Activated naive CD8-positive, alpha-beta T cell treated with anti-CD3 and anti-CD28 coated beads, Interleukin-2, amount 50 U/mL, for 16 hours (primary cell): ENCODE measurements at regions not wholly inside any gene's neighbourhood (a gene's known extent, or its start where the extent isn't known, plus 50 kb on each side); places are given as distances from the start of the nearest gene placed in this dataset.

ENCODE experiments used
- DNase-seq: peaks from one replicate; pipeline ENCODE4 v3.0.0-alpha.2; 2020; ENCODE audit warnings: low read depth, low spot score

DNA sequence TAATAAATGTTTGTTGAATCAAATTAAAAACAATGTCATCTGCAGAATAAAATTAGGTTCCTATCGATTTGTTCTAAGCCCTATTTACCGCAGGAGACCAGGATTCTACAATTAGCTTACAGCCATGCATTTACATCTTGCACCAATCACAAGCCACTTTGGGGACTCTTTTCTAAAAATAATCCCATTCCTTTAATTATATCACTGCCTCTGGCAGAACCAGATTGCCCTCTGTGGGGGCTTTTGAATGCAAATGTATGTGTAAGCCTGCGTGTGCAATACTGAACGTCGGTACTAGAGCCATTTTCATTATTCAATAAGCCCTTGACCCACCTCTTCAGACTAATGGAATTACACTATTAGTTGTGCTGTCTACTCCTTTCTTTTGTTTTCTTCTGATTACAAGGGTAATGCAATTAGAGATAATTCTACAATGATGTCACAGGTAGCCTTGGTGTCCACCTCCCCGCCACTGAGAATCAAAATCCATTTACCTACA, 391.3 kb upstream of the XYLT1 start:
- no peak for DNase-seq

GRCh38 chr16:17858061-17858460, 387.3 kb upstream of the XYLT1 start:
- DNase-seq = no peak

DNA sequence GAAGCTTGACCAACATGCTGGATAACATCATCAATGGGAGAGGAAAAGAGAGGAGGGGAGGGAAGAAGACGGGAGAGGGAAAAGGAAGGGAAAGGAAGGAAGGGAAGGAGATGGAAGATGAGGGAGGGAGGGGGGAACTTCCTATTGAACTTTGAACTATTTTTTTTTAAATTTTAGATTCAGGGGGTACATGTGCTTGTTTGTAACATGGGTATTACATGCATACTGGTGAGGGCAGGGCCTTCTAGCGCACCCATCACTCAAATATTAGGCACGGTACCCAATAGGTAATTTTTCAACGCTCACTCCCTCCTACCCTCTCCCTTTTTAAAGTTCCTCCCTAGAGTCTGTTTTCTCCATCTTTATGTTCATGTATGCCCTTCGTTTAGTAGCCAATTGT, 383.2 kb upstream of the XYLT1 start:
- DNase-seq = no peak

GRCh38 chr16:17852977-17853702, 382.4 kb upstream of the XYLT1 start:
- no peak for DNase-seq

GRCh38 chr16:17850581-17851250, 380.0 kb upstream of the XYLT1 start:
- no peak for DNase-seq

GRCh38 chr16:17847234-17847795, 376.6 kb upstream of the XYLT1 start:
- no peak for DNase-seq

- DNase-seq = no peak
Observed at GRCh38 chr16:17846030-17846429, 375.3 kb upstream of the XYLT1 start.

DNA sequence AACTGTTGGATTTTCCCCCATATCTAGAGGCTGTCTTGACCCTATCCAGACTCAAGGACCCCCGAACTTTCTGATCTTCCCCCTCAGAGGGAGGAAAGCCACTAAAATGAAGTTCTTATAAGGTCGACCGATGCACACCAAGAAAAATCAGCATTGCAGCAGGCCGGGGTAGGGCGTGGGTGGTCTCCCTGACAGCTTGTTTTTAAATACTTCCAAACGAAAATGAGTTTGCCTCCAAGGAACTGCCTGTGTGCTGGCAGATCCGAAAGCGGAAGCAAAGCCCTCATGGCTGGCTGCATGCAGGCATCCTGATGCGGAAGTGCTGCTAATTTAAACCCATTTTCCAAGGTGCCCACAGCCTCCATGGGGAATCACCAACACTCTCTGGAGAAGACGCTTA, 374.3 kb upstream of the XYLT1 start:
- no peak for DNase-seq

- DNase-seq = no peak
Observed at GRCh38 chr16:17843905-17844304, 373.1 kb upstream of the XYLT1 start.

GRCh38 chr16:17839907-17840306, 369.1 kb upstream of the XYLT1 start:
- DNase-seq = no peak

GRCh38 chr16:17839272-17839671, 368.5 kb upstream of the XYLT1 start:
- DNase-seq = no peak

- DNase-seq = no peak
Observed at GRCh38 chr16:17836868-17837602, 366.3 kb upstream of the XYLT1 start.

DNA sequence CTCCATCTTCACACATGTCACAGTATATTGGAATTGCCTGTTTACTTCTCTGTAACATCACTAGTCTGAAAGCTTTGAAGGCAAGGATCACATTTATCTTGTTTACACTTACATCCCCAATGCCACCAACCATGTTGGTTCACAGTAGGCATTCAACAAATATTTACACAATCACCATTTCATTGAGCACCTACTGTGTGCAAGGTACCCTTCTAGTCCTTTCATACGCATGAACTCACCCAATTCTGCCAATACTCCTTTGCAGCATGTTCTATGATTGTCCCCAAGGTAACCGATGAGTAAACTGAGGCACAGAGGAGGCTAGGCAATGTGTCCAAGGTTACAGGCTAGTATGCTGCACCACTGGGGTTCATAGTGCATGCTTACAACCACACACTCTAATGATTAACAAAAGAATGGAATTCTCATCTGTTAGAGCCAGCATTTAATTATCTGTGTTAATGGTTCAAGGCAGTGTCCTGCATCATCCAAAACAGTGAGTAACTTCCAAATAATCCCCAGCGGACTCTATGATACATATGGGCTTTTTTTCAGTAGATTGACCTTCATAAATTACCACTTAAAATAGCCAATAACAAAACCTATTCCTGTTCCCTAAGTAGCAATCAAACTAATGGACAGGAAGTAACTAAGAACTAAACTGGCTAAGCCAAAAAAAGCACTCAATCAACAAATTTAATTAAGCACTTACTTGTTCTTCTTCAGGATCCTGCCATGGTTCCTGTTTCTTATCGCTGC, 364.5 kb upstream of the XYLT1 start:
- DNase-seq = no peak

- no peak for DNase-seq
Observed at GRCh38 chr16:17832738-17833137, 362.0 kb upstream of the XYLT1 start.

GRCh38 chr16:17831330-17831729, 360.6 kb upstream of the XYLT1 start:
- no peak for DNase-seq

GRCh38 chr16:17830651-17831050, 359.9 kb upstream of the XYLT1 start:
- DNase-seq = no peak

GRCh38 chr16:17829811-17830210, 359.1 kb upstream of the XYLT1 start:
- DNase-seq = no peak

- DNase-seq = no peak
Observed at GRCh38 chr16:17828012-17828411, 357.3 kb upstream of the XYLT1 start.

DNA sequence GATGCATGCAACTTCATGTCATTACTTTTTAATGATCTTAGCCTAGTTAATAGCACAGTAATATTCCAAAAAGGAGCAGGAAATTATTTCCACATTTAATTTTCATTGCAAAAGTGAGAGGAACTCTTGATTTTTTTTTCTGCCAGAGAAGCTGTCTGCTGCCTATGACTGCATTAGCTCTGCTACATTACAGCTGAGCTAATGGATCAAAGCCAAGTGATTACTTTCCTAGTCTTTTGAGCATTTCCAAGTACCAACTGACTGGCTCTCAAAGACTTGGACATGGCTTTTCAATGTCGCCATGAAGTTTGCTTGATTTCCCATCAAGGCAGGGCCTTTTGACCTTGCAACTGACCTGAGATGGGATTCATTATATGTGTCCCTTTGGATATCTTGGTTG, 356.6 kb upstream of the XYLT1 start:
- DNase-seq = no peak

- no peak for DNase-seq
Observed at GRCh38 chr16:17817943-17818342, 347.2 kb upstream of the XYLT1 start.

DNA sequence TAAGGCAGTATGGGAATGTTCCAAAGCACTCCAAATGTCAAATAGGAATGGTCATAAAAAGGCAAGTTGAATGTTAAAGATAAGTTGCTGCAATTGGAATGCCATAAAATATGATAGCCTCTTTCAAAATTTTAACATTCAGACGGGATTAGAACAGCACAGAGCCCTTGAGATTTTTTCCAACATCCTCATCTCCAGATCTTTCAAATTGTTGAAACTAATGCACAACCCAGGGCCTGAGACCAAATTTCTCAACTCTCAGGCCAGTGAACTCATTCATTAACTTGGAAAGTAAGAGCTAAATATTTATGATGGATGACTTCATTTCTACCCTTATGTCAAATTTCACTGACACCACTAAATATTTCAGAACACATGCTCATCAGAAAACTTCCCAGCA, 346.5 kb upstream of the XYLT1 start:
- DNase-seq = no peak

DNA sequence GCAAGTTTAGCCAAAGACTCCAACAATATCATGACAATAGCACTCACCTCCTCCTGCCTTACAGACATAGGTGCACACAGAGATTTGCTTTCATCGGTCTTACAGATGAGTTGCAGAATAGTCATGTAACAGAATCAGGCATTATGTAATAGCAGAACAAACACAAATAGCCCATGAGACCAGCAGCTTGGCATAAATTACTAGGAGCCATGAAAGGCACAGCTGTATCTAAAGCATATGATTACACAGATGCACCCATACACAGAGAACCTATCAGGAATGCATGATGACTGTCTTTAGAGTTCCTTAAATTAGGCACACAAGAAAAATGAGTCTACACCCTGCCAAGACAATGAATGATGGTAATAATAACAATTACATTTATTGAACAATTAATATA, 342.0 kb upstream of the XYLT1 start:
- no peak for DNase-seq
